ENCODE measurements at regions not wholly inside any gene's neighbourhood (a gene's known extent, or its start where the extent isn't known, plus 50 kb on each side); places are given as distances from the start of the nearest gene placed in this dataset.
"Not testable (repeated sequence)": the region's sequence is repeated elsewhere in the genome, so short reads cannot be mapped to it uniquely, and the experiment has no call there.

GRCh38 chr2:147607379-147607778, 237.4 kb upstream of the ACVR2A start:
- DNase-seq, result no peak

GRCh38 chr2:147603876-147604275, 241.0 kb upstream of the ACVR2A start:
- DNase-seq, result no peak

- DNase-seq, result no peak
Observed at GRCh38 chr2:147603447-147603846, 241.4 kb upstream of the ACVR2A start.

- no peak for DNase-seq
Observed at GRCh38 chr2:147600646-147601045, 244.2 kb upstream of the ACVR2A start.

- DNase-seq, result no peak
Observed at GRCh38 chr2:147600223-147600622, 244.6 kb upstream of the ACVR2A start.

- no peak for DNase-seq
Observed at GRCh38 chr2:147595200-147595599, 249.6 kb upstream of the ACVR2A start.

GRCh38 chr2:147594038-147594437, 250.8 kb upstream of the ACVR2A start:
- DNase-seq, result no peak

- not testable (repeated sequence) for DNase-seq
Observed at GRCh38 chr2:147592784-147593183, 252.0 kb upstream of the ACVR2A start.

- peak; percentile 36 for DNase-seq
Observed at GRCh38 chr2:147589127-147589526, 255.7 kb upstream of the ACVR2A start.

GRCh38 chr2:147588191-147588590, 256.6 kb upstream of the ACVR2A start:
- no peak for DNase-seq

- DNase-seq, result no peak
Observed at GRCh38 chr2:147578529-147578928, 266.3 kb upstream of the ACVR2A start.

- no peak for DNase-seq
Observed at GRCh38 chr2:147577998-147578380, 266.8 kb upstream of the ACVR2A start.

GRCh38 chr2:147577323-147577997, 267.4 kb upstream of the ACVR2A start:
- no peak for DNase-seq

- DNase-seq, result no peak
Observed at GRCh38 chr2:147575106-147575505, 269.7 kb upstream of the ACVR2A start.

- no peak for DNase-seq
Observed at GRCh38 chr2:147572622-147573021, 272.2 kb upstream of the ACVR2A start.

- no peak for DNase-seq
Observed at GRCh38 chr2:147569426-147569825, 275.4 kb upstream of the ACVR2A start.

GRCh38 chr2:147568109-147568508, 276.7 kb upstream of the ACVR2A start:
- DNase-seq, result no peak

GRCh38 chr2:147567136-147567535, 277.7 kb upstream of the ACVR2A start:
- peak; percentile 25 for DNase-seq

- DNase-seq, result no peak
Observed at GRCh38 chr2:147560810-147561535, 283.9 kb upstream of the ACVR2A start.

- DNase-seq, result peak; percentile 7
Observed at GRCh38 chr2:147559070-147559725, 285.6 kb upstream of the ACVR2A start.

GRCh38 chr2:147558620-147559019, 286.2 kb upstream of the ACVR2A start:
- no peak for DNase-seq

GRCh38 chr2:147554521-147555107, 290.2 kb upstream of the ACVR2A start:
- no peak for DNase-seq

- DNase-seq, result no peak
Observed at GRCh38 chr2:147553775-147554271, 291.0 kb upstream of the ACVR2A start.
